GM06990 (cell line): ENCODE measurements at regions not wholly inside any gene's neighbourhood (a gene's known extent, or its start where the extent isn't known, plus 50 kb on each side); places are given as distances from the start of the nearest gene placed in this dataset.
"Not testable (repeated sequence)": the region's sequence is repeated elsewhere in the genome, so short reads cannot be mapped to it uniquely, and the experiment has no call there.

Experiments used
- DNase-seq: peaks from one replicate; pipeline ENCODE4 v3.0.0-alpha.2; 2011; ENCODE audit not compliant: insufficient read length; ENCODE audit errors: extremely low read depth
- H3K27me3 ChIP-seq: replicated peaks from 2 replicates; pipeline ENCODE4 v1.6.0; 2011; ENCODE audit warnings: low read length; ENCODE audit not compliant: control insufficient read depth, insufficient read depth
- H3K36me3 ChIP-seq: 2 replicates; pipeline ENCODE4 v1.5.1; 2011; ENCODE audit warnings: low read length; ENCODE audit not compliant: control insufficient read depth, insufficient read depth
- H3K4me3 ChIP-seq: replicated peaks from 2 replicates; pipeline ENCODE4 v1.5.1; 2011; ENCODE audit warnings: low read depth, mild to moderate bottlenecking, control low read depth, low read length
- TF ChIP-seq, protein P1 (sequence below): IDR thresholded peaks from 2 replicates; pipeline ENCODE4 v1.5.1; 2011; ENCODE audit warnings: low read length, control low read depth, mild to moderate bottlenecking, inconsistent platforms; ENCODE audit not compliant: insufficient read depth, poor library complexity, severe bottlenecking

DNA sequence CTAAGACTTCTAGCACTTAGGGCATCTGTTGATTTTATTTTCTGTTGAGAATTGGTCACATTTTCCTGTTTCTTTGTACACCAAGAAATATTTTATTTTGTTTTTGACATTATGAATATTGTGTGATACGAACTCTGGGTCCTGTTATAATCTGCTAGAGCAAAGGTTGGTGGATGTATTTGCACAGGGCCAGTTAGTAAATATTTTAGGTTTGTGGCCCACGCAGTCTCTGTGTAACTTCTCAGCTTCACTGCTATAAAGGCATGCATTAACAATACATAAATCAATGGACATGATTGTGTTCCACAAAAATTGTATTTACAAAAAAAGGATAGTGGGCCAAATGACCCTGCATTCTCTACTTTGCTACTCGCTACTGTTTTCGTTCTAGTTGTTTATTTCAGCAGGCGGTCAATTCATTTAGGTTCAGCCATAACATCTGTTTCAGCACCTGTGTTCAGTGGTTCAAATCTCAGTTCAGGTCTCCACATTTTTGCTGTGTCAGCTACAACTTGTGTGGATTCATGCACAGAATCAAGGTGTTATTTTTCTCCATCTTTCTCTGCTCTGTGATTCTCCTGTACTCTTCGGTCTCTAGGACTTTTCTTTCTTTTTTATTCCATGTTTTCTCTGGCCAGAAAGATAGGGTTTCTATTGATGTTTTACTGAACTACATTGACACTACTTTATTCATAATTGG lies 786.2 kb downstream of the ETS1 start:
- Histone ChIP-seq H3K27me3 (no peaks in the 10 kb centered on the region), H3K36me3 (no peaks in the 10 kb centered on the region), H3K4me3 (no peak overlapping the region)
- TF ChIP-seq, protein P1, sequence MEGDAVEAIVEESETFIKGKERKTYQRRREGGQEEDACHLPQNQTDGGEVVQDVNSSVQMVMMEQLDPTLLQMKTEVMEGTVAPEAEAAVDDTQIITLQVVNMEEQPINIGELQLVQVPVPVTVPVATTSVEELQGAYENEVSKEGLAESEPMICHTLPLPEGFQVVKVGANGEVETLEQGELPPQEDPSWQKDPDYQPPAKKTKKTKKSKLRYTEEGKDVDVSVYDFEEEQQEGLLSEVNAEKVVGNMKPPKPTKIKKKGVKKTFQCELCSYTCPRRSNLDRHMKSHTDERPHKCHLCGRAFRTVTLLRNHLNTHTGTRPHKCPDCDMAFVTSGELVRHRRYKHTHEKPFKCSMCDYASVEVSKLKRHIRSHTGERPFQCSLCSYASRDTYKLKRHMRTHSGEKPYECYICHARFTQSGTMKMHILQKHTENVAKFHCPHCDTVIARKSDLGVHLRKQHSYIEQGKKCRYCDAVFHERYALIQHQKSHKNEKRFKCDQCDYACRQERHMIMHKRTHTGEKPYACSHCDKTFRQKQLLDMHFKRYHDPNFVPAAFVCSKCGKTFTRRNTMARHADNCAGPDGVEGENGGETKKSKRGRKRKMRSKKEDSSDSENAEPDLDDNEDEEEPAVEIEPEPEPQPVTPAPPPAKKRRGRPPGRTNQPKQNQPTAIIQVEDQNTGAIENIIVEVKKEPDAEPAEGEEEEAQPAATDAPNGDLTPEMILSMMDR, result no peak
- DNase-seq, result no peak

DNA sequence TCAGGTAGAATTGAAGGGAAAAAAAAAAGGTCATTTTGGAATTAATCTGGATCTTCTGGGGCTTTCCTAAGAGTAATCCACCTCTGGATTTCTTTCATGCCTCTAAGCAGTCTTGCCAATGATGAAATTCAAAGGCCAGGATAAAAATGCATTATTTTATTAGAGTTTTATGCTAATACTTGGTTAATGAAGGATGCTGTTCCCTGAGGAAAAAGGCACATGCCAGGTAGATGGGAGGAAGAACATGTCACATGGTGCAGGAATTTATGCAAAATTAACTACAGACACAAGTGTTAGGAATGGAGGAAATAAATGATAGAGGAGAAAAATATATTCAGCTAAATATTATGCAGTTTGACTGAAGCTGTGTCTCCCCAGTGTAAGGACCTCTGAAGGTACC lies 792.0 kb downstream of the ETS1 start:
- no peak for DNase-seq
- TF ChIP-seq, protein P1, result no peak
- Histone ChIP-seq H3K36me3 (no peaks in the 10 kb centered on the region), H3K27me3 (no peaks in the 10 kb centered on the region), H3K4me3 (no peak overlapping the region)

DNA sequence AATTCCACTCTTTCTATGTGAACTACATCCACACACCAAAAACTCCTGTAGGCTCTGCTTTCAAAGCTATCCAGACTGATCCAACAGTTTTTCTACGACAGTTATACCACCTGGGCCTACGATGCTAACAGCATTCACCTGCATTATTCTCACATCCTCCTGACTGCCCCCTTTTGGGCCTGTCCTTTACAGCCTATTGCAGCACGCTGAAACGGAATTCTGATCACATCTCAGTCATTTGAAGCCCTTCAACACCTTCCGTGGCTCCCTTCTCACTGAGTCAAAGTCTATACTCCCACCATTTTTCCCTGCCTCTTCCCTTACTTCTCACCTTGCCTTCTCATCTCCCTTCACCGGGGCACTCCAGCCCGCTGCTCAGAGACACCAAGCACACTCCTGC lies 791.3 kb upstream of the KIRREL3 start:
- H3K36me3 ChIP-seq, result no peaks in the 10 kb centered on the region
- TF ChIP-seq, protein P1, result no peak
- no peak for DNase-seq
- no peak overlapping the region for H3K4me3 ChIP-seq
- H3K27me3 ChIP-seq, result no peaks in the 10 kb centered on the region

DNA sequence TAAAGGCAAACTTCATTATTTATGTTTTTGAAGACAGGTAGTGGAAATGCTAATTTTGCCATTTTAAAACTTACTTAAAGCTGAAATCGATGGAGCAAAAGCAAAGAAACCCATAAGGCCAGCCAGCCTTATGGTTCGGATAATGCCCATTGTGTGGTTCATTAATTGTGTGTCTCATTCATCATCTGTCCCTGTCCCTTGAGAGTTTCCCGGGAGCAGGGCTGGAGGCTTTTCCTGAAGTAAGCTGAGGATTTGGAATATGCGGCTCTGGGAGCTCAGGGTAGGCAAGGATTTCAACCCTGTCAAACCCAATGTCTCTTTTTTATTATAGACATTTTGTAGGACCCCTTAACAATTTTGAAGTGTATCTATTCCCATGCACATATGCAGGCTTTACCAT lies 790.0 kb upstream of the KIRREL3 start:
- no peaks in the 10 kb centered on the region for H3K36me3 ChIP-seq
- TF ChIP-seq, protein P1, result no peak
- no peak overlapping the region for H3K4me3 ChIP-seq
- no peak for DNase-seq
- no peaks in the 10 kb centered on the region for H3K27me3 ChIP-seq

DNA sequence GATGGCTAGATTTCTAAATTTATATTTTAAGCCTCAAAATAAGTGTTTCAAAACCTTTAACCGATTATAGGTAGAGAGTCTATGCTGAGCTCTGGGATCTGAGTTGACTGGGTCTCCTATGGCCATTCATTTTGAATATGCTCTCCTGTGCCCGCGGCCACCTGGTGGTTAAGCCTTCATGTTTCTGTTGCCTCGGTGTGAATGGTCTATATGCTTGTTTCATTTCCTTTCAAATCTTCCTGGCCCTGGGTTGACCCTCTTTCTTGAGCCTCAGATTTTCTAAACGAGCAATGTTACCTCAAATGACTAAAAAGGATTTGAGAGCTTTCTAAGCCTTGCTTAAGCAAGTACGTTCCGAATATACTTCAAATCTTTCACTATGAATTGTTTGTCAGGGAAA lies 789.4 kb upstream of the KIRREL3 start:
- H3K36me3 ChIP-seq, result no peaks in the 10 kb centered on the region
- DNase-seq, result no peak
- TF ChIP-seq, protein P1, result peak; percentile 37
- no peaks in the 10 kb centered on the region for H3K27me3 ChIP-seq
- H3K4me3 ChIP-seq, result no peak overlapping the region

DNA sequence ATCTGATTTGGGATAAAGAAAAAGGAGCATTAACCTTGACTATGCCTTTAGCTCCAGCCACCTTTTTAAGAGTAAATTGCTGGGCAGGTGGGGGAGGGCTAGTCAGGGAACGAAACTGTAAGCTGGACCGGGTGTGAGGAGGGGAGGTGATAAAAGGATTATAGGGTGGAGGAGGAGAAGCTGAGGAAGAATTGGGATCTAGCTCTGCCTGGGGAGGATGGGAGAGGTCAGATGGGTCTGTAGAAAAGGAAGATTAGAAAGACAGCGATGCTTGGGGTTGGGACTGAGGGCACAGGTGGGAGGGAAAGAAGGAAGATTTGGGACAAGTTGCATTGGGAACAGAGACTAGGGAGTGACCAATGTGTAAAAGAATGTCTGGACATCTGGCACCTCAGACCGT lies 772.4 kb upstream of the KIRREL3 start:
- not testable (repeated sequence) for H3K27me3 ChIP-seq

DNA sequence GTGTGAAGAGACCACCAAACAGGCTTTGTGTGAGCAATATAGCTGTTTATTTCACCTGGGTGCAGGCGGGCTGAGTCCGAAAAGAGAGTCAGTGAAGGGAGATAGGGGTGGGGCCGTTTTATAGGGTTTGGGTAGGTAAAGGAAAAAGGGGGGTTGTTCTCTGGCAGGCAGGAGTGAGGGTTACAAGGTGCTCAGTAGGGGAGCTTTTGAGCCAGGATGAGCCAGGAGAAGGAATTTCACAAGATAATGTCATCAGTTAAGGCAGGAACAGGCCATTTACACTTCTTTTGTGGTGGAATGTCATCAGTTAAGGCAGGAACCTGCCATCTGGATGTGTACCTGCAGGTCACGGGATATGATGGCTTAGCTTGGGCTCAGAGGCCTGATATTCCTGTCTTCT lies 768.4 kb upstream of the KIRREL3 start:
- H3K4me3 ChIP-seq, H3K36me3 ChIP-seq, DNase-seq, H3K27me3 ChIP-seq: not testable (repeated sequence)

More for the DNA sequence above, 772.4 kb upstream of the KIRREL3 start:
- not testable (repeated sequence) for DNase-seq, H3K4me3 ChIP-seq, H3K36me3 ChIP-seq
